Cardiac muscle cell (in vitro differentiated cells and primary cell): ENCODE measurements at regions not wholly inside any gene's neighbourhood (a gene's known extent, or its start where the extent isn't known, plus 50 kb on each side); places are given as distances from the start of the nearest gene placed in this dataset.
"Not testable (repeated sequence)": the region's sequence is repeated elsewhere in the genome, so short reads cannot be mapped to it uniquely, and the experiment has no call there.

Experiments
- DNase-seq, 2 donors: peaks; one replicate each; pipeline versions ENCODE4 v3.0.0 to v3.0.0-alpha.2; 2010 to 2017; ENCODE audit warnings: low read depth in 1 of 2, low spot score in 1 of 2
- H3K27ac ChIP-seq: fragments of 200-600 bp; sonication (generic); 2 replicates; pipeline ENCODE4 v1.5.1; 2016
- H3K27me3 ChIP-seq: fragments of 200-600 bp; sonication (generic); 2 replicates; pipeline ENCODE4 v1.6.0; 2016; ENCODE audit warnings: control low read depth
- H3K36me3 ChIP-seq: fragments of 200-600 bp; sonication (generic); 2 replicates; pipeline ENCODE4 v1.5.1; 2016; ENCODE audit warnings: control low read depth
- H3K4me1 ChIP-seq: fragments of 200-600 bp; sonication (generic); 2 replicates; pipeline ENCODE4 v1.8.1; 2017; ENCODE audit warnings: low read depth, mild to moderate bottlenecking, mixed run types
- H3K4me3 ChIP-seq: fragments of 200-600 bp; sonication (generic); 2 replicates; pipeline ENCODE4 v1.5.1; 2016; ENCODE audit warnings: mild to moderate bottlenecking
- H3K9me3 ChIP-seq: fragments of 200-600 bp; sonication (generic); 2 replicates; pipeline ENCODE4 v1.5.1; 2017; ENCODE audit warnings: low read depth, mild to moderate bottlenecking, control low read depth
- TF ChIP-seq, protein P1 (sequence below): IDR thresholded peaks from 2 replicates; pipeline ENCODE4 v1.5.1; 2012; ENCODE audit warnings: low read depth, mild to moderate bottlenecking, low read length

- TF ChIP-seq, protein P1, sequence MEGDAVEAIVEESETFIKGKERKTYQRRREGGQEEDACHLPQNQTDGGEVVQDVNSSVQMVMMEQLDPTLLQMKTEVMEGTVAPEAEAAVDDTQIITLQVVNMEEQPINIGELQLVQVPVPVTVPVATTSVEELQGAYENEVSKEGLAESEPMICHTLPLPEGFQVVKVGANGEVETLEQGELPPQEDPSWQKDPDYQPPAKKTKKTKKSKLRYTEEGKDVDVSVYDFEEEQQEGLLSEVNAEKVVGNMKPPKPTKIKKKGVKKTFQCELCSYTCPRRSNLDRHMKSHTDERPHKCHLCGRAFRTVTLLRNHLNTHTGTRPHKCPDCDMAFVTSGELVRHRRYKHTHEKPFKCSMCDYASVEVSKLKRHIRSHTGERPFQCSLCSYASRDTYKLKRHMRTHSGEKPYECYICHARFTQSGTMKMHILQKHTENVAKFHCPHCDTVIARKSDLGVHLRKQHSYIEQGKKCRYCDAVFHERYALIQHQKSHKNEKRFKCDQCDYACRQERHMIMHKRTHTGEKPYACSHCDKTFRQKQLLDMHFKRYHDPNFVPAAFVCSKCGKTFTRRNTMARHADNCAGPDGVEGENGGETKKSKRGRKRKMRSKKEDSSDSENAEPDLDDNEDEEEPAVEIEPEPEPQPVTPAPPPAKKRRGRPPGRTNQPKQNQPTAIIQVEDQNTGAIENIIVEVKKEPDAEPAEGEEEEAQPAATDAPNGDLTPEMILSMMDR: no peak
- Histone ChIP-seq H3K4me1 (no peaks in the 10 kb centered on the region), H3K27me3 (no peaks in the 10 kb centered on the region), H3K27ac (no peak overlapping the region), H3K4me3 (no peak overlapping the region), H3K36me3 (no peaks in the 10 kb centered on the region), H3K9me3 (no peaks in the 10 kb centered on the region)
- no peak for DNase-seq
Measured at GRCh38 chrY:12310832-12311231, 390.2 kb upstream of the USP9Y start.

DNA sequence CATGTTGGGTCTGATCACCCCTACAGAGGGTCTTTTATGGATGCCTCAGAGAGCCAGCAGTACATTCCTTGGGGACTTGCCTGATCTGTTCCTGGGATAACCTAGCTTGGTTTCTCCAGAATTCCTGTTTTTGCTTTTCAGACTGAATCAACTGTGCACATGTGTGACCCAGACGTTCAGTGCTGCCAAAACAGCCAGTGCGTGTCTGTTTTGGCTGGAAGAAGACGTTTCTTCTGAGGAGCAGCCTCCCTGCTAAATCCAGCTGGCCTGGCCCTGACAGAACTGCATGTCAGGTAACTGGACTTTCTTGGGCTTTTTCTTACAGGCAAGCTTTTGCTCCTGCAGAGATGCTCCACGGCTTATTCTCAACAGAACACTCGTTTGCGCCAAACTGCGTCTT lies 373.3 kb upstream of the USP9Y start:
- Histone ChIP-seq H3K4me1 (no peaks in the 10 kb centered on the region), H3K27ac (no peak overlapping the region), H3K27me3 (no peaks in the 10 kb centered on the region), H3K36me3 (no peaks in the 10 kb centered on the region), H3K9me3 (no peaks in the 10 kb centered on the region), H3K4me3 (no peak overlapping the region)
- TF ChIP-seq, protein P1: no peak
- DNase-seq: no peak

- DNase-seq, H3K36me3 ChIP-seq: not testable (repeated sequence)
Measured at GRCh38 chrY:12331917-12332316, 369.1 kb upstream of the USP9Y start.

DNA sequence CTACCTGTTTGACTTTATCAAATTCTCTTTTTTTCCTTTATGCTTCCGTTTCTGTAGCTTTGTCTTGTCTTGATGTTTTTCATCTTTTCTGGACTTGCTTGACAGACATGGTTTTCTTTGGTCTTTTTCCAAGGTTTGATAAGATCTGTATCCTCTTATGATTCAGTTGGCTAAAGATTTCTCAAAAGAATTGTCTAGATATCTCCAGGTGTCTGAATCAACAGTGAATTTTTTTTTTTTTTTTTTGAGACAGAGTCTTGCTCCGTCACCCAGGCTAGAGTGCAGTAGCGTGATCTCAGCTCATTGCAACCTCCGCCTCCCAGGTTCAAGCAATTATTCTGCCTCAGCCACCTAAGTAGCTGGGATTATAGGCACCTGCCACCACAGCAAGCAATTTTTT lies 357.8 kb upstream of the USP9Y start:
- Histone ChIP-seq H3K27me3 (no peaks in the 10 kb centered on the region), H3K9me3 (no peaks in the 10 kb centered on the region), H3K36me3 (no peaks in the 10 kb centered on the region), H3K27ac (no peak overlapping the region), H3K4me1 (no peaks in the 10 kb centered on the region), H3K4me3 (no peak overlapping the region)
- no peak for DNase-seq
- TF ChIP-seq, protein P1: no peak

More at GRCh38 chrY:12331917-12332316, 369.1 kb upstream of the USP9Y start:
- not testable (repeated sequence) for H3K27me3 ChIP-seq, H3K4me3 ChIP-seq, H3K9me3 ChIP-seq, H3K27ac ChIP-seq, H3K4me1 ChIP-seq

DNA sequence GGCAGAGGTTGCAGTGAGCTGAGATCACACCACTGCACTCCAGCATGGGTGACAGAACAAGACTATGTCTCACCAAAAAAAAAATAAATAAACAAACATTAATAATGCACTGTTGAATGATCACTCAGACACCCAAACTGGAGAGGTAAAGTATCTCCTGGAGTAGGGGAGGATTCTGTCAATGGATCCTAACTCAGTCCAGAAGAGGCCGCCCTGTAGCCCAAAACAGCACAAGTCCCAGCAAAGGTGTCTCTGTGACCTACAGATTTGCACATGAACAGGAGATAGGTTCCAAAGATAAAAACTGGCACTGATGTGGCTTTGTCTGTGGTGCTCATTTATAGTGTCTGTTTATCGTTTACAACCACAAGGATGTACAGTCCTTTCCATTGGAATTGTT lies 352.9 kb upstream of the USP9Y start:
- no peak for DNase-seq
- Histone ChIP-seq H3K4me1 (no peaks in the 10 kb centered on the region), H3K4me3 (no peak overlapping the region), H3K36me3 (no peaks in the 10 kb centered on the region), H3K27me3 (no peaks in the 10 kb centered on the region), H3K27ac (no peak overlapping the region), H3K9me3 (no peaks in the 10 kb centered on the region)
- TF ChIP-seq, protein P1: no peak

DNA sequence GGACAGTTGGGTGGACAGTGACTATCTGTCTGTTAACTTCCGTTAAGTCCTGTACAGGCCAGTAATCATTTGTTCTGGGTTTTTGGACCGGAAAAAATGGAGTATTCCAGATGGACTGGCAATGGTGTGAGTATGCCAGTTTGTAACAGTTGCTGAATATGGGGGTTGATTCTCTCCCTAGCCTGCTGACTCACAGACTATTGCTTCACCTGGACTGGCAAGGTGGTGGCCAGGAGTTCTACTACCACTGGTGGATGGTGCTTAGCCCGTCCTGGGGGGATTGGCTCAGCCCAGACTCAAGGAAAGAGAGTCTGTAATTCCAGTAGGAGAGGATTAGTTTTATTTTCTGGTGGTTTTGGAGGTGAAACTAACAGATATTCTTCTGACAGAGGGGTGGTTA lies 343.8 kb upstream of the USP9Y start:
- Histone ChIP-seq H3K4me1 (no peaks in the 10 kb centered on the region), H3K27ac (no peak overlapping the region), H3K27me3 (no peaks in the 10 kb centered on the region), H3K4me3 (no peak overlapping the region), H3K9me3 (no peaks in the 10 kb centered on the region), H3K36me3 (no peaks in the 10 kb centered on the region)
- no peak for DNase-seq
- TF ChIP-seq, protein P1: no peak
